ENCODE measurements at regions not wholly inside any gene's neighbourhood (a gene's known extent, or its start where the extent isn't known, plus 50 kb on each side); places are given as distances from the start of the nearest gene placed in this dataset.

DNA sequence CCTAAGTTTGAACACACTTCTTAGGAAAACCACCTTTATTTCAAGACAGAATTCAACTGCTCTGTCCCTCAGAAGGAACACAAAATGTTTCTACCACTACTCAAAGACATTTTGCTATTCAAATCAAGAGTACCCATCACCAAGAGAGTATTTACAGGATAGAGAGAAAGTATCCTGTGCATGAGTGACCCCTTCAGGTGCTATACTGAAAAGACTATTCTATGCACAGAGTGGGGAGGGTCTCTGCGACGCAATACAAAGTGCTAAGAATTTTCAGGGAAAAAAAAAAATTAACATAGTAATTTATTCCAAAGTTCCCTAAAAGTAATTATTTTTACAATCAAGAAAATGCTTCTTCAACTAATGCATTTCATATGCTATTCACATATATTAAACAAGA lies 346.4 kb upstream of the FAM241A start:
- ChIA-PET CTCF (interaction anchor here (1.9 kb wide), 1 partner anchor 13 kb away, joined by 5 read pairs; no protein-coding TSS in a partner anchor), POLR2A (no interaction called here)
- TF ChIP-seq, protein P1, sequence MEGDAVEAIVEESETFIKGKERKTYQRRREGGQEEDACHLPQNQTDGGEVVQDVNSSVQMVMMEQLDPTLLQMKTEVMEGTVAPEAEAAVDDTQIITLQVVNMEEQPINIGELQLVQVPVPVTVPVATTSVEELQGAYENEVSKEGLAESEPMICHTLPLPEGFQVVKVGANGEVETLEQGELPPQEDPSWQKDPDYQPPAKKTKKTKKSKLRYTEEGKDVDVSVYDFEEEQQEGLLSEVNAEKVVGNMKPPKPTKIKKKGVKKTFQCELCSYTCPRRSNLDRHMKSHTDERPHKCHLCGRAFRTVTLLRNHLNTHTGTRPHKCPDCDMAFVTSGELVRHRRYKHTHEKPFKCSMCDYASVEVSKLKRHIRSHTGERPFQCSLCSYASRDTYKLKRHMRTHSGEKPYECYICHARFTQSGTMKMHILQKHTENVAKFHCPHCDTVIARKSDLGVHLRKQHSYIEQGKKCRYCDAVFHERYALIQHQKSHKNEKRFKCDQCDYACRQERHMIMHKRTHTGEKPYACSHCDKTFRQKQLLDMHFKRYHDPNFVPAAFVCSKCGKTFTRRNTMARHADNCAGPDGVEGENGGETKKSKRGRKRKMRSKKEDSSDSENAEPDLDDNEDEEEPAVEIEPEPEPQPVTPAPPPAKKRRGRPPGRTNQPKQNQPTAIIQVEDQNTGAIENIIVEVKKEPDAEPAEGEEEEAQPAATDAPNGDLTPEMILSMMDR (IDR thresholded peaks at IDR 0.05; ENCODE audit: control extremely low read depth, extremely low read depth, low read depth, missing control alignments): no peak
- DNase-seq (ENCODE audit: extremely low spot score): no peak

DNA sequence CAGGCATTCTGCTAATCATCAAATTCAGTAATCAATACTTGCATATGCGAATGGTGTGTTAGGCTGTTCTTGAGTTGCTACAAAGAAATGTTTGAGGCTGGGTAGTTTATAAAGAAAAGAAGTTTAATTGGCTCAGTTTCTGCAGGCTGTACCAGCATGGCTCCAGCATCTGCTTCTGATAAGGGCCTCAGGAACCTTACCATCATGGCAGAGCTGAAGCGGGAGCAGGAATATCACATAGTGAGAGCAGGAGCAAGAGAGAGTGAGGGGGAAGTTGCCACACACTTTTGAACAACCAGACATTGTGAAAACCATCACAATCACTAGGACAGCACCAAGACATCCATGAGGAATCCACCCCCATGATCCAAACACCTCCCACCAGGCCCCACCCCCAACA lies 344.7 kb upstream of the FAM241A start:
- CTCF ChIA-PET: no interaction called here
- POLR2A ChIA-PET: no interaction called here
- no peak for DNase-seq (ENCODE audit: extremely low spot score)
- TF ChIP-seq, protein P1 (IDR thresholded peaks at IDR 0.05; ENCODE audit: control extremely low read depth, extremely low read depth, low read depth, missing control alignments): no peak

DNA sequence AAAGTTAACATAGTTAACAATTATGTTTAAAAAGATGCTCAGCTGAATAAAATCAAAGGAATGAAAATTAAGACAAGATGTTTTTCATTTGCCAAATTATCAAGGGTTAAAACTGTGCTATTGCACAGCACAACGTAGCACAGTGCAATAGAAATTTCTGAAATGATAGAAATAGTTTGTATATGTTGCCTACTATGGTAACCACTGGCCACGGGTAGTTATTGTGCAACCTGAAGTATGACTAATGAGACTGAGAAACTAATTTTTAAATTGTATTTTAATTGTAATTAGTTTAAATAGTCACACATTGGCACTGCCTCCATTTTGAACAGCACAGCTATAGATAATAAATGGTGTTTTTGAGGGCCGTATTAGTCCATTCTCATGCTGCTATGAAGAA lies 343.1 kb upstream of the FAM241A start:
- DNase-seq (ENCODE audit: extremely low spot score): no peak
- TF ChIP-seq, protein P1 (IDR thresholded peaks at IDR 0.05; ENCODE audit: control extremely low read depth, extremely low read depth, low read depth, missing control alignments): no peak
- POLR2A ChIA-PET: no interaction called here
- CTCF ChIA-PET: no interaction called here

DNA sequence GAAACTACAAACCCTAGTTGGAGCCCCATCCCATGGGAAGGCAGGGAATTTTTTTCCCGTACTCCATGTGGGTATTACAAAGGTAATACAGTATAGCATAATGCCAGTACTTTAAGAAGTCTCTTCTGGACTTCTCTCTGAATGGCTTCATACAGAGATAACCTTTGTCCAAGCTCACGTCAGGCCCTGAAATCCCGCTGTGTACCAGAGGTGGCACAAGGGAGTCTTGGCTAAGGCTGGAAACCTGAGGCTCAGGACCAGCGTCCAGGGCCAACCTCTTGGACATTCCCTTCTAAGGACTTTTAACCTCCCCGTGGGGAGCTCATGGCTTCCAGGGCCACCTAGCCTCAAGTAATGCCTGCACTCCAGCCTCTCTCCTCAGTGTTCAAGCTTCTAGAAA lies 338.9 kb upstream of the FAM241A start:
- ChIA-PET POLR2A (no interaction called here), CTCF (interaction anchor here (1.1 kb wide), 1 partner anchor 28 kb away, joined by 4 read pairs; no protein-coding TSS in a partner anchor)
- DNase-seq (ENCODE audit: extremely low spot score): no peak
- TF ChIP-seq, protein P1 (IDR thresholded peaks at IDR 0.05; ENCODE audit: control extremely low read depth, extremely low read depth, low read depth, missing control alignments): no peak

DNA sequence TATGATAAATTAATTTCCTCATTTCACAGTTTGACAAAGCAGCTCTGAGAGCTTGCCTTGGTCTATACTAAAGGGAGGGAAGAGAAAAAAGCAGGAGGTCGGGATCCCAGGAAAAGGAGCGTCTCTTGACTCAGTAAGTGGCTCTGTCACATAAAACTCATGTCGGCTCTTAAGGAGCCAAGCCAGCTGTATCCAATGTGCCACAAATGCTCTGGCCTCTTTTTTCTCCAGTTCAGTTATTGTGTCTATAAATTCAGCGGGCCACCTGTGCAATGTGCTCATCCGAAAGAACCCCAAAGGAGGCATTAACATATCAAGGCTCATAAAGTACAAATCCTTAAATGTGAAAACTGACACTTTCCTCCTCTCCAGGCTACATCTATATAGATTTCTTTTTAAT lies 337.7 kb upstream of the FAM241A start:
- ChIA-PET POLR2A (no interaction called here), CTCF (interaction anchor here (0.9 to 1.7 kb wide), 2 partner anchors 10 to 13 kb away, joined by 3 to 4 read pairs; no protein-coding TSS in a partner anchor)
- DNase-seq (ENCODE audit: extremely low spot score): no peak
- TF ChIP-seq, protein P1 (IDR thresholded peaks at IDR 0.05; ENCODE audit: control extremely low read depth, extremely low read depth, low read depth, missing control alignments): no peak

DNA sequence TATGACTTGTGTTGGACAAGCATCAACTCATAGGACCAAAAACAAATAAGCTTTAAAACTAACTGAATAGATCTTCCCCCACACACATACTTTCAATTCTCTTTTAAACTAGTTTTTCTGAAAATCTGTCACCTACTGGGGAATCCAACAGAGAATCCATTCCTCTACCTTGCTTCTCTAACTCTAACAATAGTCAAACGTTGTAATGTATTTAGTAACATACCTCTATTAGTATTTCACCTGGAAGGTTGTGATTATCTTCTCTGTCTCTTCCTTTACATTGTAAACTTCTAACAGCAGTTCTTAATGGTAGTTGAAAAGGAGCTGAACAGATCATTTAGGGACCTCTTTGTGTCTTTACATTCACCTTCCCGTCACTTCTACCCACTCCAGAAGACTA lies 337.1 kb upstream of the FAM241A start:
- TF ChIP-seq, protein P1 (IDR thresholded peaks at IDR 0.05; ENCODE audit: control extremely low read depth, extremely low read depth, low read depth, missing control alignments): no peak
- ChIA-PET POLR2A (no interaction called here), CTCF (interaction anchor here (0.9 to 1.7 kb wide), 2 partner anchors 9 to 13 kb away, joined by 3 to 4 read pairs; no protein-coding TSS in a partner anchor)
- DNase-seq (ENCODE audit: extremely low spot score): no peak

DNA sequence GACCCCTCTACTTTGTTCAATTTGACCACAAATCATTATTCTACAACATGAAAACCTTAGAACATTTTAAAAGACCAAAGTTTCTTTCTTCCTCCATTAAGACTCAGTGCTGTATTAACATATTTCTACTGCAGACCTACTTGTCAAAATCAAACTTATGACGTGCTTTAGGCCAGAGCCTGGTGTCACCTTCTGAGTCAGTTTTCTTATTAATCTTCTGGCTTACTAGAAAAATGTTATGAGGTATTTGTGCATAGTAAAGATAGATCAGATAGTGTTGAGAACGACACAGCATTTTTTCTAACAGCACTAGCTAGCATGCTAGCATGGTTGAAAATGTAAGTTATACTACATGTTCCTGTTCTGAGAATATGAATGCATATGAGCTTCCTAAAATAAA lies 333.6 kb upstream of the FAM241A start:
- CTCF ChIA-PET: interaction anchor here (1.0 to 1.5 kb wide), 2 partner anchors 14 to 26 kb away, joined by 3 to 5 read pairs; no protein-coding TSS in a partner anchor
- TF ChIP-seq, protein P1 (IDR thresholded peaks at IDR 0.05; ENCODE audit: control extremely low read depth, extremely low read depth, low read depth, missing control alignments): no peak
- POLR2A ChIA-PET: no interaction called here
- DNase-seq (ENCODE audit: extremely low spot score): no peak
